ENCODE measurements at regions not wholly inside any gene's neighbourhood (a gene's known extent, or its start where the extent isn't known, plus 50 kb on each side); places are given as distances from the start of the nearest gene placed in this dataset.

- TF ChIP-seq EP300 (IDR thresholded peaks at IDR 0.05; ENCODE audit: borderline replicate concordance in 1 of 2, control insufficient read depth in 1 of 2, low read depth in 2 of 2, low read length in 2 of 2) (no peak), FOXM1 (IDR thresholded peaks at IDR 0.05; ENCODE audit: low read depth, low read length) (no peak), EZH2 (IDR thresholded peaks at IDR 0.05; ENCODE audit: borderline replicate concordance, control insufficient read depth, low read depth, low read length) (no peak), REST (IDR thresholded peaks at IDR 0.05; ENCODE audit: low read depth, low read length) (no peak)
Observed at GRCh38 chr15:70356919-70357318, 259.2 kb upstream of the TLE3 start.
